ENCODE measurements at regions not wholly inside any gene's neighbourhood (a gene's known extent, or its start where the extent isn't known, plus 50 kb on each side); places are given as distances from the start of the nearest gene placed in this dataset.

- 94% methylated on average over 3 of the region's 3 CpGs; no CpG with 5 or more reads in 1 of the 2 experiments for WGBS, 2 experiments (ENCODE audit: extremely low coverage in 1 of 2, insufficient coverage in 1 of 2, insufficient read length in 1 of 2, insufficient replicate concordance in 2 of 2, low coverage in 1 of 2, low lambda C conversion rate in 2 of 2, missing lambda C conversion rate in 1 of 2)
- no peak overlapping the region for H3K56ac ChIP-seq (replicated peaks; ENCODE audit: insufficient read length, low read depth, low read length)
- no peak for TF ChIP-seq SUZ12 (IDR thresholded peaks at IDR 0.05; ENCODE audit: low read length)
- no peak for TF ChIP-seq KDM1A (IDR thresholded peaks at IDR 0.05; ENCODE audit: borderline replicate concordance, low read length)
- no peak for TF ChIP-seq SAP30 (IDR thresholded peaks at IDR 0.05; ENCODE audit: insufficient read depth, insufficient replicate concordance, low read length)
- no peak for TF ChIP-seq RFX5 (IDR thresholded peaks at IDR 0.05; ENCODE audit: borderline replicate concordance, low read depth, low read length)
- TF ChIP-seq BCL11A (IDR thresholded peaks at IDR 0.05; ENCODE audit: low read depth in 2 of 2, low read length in 2 of 2): no peak
Measured at GRCh38 chr4:56251556-56251955, 135.7 kb downstream of the AASDH start.

More at GRCh38 chr4:56251556-56251955, 135.7 kb downstream of the AASDH start:
- FAIRE-seq (no peak), DNase-seq (ENCODE audit: low read depth in 1 of 2, low spot score in 2 of 2) (no peak)
- Histone ChIP-seq H3K4me3 (ENCODE audit: extremely low read depth in 1 of 4, insufficient read depth in 2 of 4, low read depth in 3 of 4, low read length in 4 of 4) (no peak overlapping the region), H3K23me2 (ENCODE audit: low read depth, low read length) (no peaks in the 10 kb centered on the region), H3K14ac (ENCODE audit: insufficient read length) (no peak overlapping the region), H4K20me1 (replicated peaks in 1 of 2; ENCODE audit: control insufficient read depth in 1 of 2, insufficient read depth in 2 of 2, low read length in 2 of 2) (no peaks in the 10 kb centered on the region), H3K9ac (replicated peaks in 1 of 4; ENCODE audit: extremely low read depth in 1 of 4, low read depth in 3 of 4, low read length in 3 of 4) (no peak overlapping the region), H3K79me1 (ENCODE audit: low read depth, low read length) (no peaks in the 10 kb centered on the region), H2BK12ac (ENCODE audit: low read depth, low read length) (no peak overlapping the region), H2BK120ac (replicated peaks; ENCODE audit: low read depth, low read length) (no peak overlapping the region), H3K4me2 (ENCODE audit: insufficient read depth in 1 of 2, low read depth in 2 of 2, low read length in 2 of 2) (no peak overlapping the region), H2BK20ac (ENCODE audit: low read length) (no peak overlapping the region), H2AK5ac (ENCODE audit: low read depth, low read length) (no peak overlapping the region), H3K4me1 (replicated peaks in 1 of 4; ENCODE audit: control insufficient read depth in 3 of 4, insufficient read depth in 4 of 4, low read length in 3 of 4) (no peaks in the 10 kb centered on the region), H3K36me3 (ENCODE audit: control insufficient read depth in 2 of 4, insufficient read depth in 4 of 4, low read length in 3 of 4) (peaks cover 0 to 5% (median 0%) of the 10 kb centered on the region in 4 experiments; a peak in 1 of 8 replicates), H3K18ac (ENCODE audit: extremely low read depth, low read length) (no peak overlapping the region), H3K27ac (ENCODE audit: low read depth, low read length) (no peak overlapping the region), H4K91ac (replicated peaks; ENCODE audit: insufficient read length, low read length) (no peak overlapping the region), H3K79me2 (ENCODE audit: control insufficient read depth in 1 of 2, insufficient read depth in 2 of 2, low read length in 2 of 2) (no peaks in the 10 kb centered on the region), H2BK15ac (ENCODE audit: low read length) (no peak overlapping the region), H3K9me3 (ENCODE audit: insufficient read depth in 2 of 2, low read depth in 1 of 2, low read length in 1 of 2) (peaks cover 7% of the 10 kb centered on the region in 2 experiments; a peak in 2 of 4 replicates), H4K5ac (ENCODE audit: insufficient read length, low read depth, low read length) (no peak overlapping the region), H3K4ac (replicated peaks; ENCODE audit: insufficient read length, low read depth, low read length) (no peak overlapping the region), H2AFZ (ENCODE audit: low read length) (no peak overlapping the region), H3K23ac (ENCODE audit: insufficient read length) (no peak overlapping the region), H4K8ac (ENCODE audit: extremely low read depth, insufficient read depth, low read length) (no peak overlapping the region), H2BK5ac (ENCODE audit: low read depth, low read length) (no peak overlapping the region), H3K27me3 (replicated peaks in 1 of 4; ENCODE audit: control insufficient read depth in 3 of 4, extremely low read depth in 1 of 4, insufficient read depth in 3 of 4, low read length in 3 of 4) (no peaks in the 10 kb centered on the region)
- CTCF ChIA-PET (ENCODE audit: partially characterized antibody): no interaction called here
- POLR2A ChIA-PET (ENCODE audit: partially characterized antibody): no interaction called here
